ENCODE measurements at regions not wholly inside any gene's neighbourhood (a gene's known extent, or its start where the extent isn't known, plus 50 kb on each side); places are given as distances from the start of the nearest gene placed in this dataset.
"Not testable (repeated sequence)": the region's sequence is repeated elsewhere in the genome, so short reads cannot be mapped to it uniquely, and the experiment has no call there.

DNA sequence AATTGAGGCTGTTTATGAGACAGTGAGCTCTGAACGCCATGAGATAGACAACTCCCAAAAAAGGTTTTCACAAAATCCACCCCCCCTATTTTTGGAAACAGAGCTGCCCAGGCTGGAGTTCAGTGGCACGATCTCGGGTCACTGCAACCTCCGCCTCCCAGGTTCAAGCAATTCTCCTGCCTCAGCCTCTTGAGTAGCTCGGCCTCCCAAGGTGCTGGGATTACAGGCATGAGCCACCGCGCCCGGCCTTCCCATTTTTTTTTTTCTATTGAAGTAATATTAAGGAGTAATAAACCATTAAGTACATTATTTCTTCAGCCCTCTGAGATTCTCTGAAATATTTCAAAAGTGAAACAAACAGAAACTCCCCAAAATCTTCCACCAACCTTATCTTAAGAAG, 252.8 kb upstream of the NETO1 start:
- Histone ChIP-seq H3K27ac (ENCODE audit: low read depth) (no peak overlapping the region), H3K36me3 (ENCODE audit: insufficient read depth) (no peaks in the 10 kb centered on the region), H3K4me1 (ENCODE audit: insufficient read depth) (no peaks in the 10 kb centered on the region), H3K4me3 (ENCODE audit: low read depth, low read length) (no peak overlapping the region)
- WGBS = 93% methylated on average over 8 of the region's 8 CpGs
- DNase-seq (ENCODE audit: extremely low spot score) = no peak

DNA sequence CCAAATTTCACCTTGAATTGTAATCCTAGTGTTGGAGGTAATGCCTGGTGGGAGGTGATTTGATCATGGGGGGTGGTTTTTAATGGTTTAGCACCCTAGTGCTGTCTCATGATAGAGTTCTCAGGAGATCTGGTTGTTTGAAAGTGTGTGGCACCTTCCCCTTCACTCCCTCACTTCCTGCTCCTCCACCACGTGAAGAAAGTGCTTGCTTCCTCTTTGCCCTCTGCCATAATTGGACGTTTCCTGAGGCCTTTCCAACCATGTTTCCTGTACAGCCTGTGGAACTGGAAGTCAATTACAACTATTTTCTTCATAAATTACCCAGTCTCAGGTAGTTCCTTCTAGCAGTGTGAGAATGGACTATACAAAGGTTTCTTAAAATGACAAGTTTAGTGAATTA, 251.8 kb upstream of the NETO1 start:
- H3K4me3 ChIP-seq (ENCODE audit: low read depth, low read length) = no peak overlapping the region
- no peak overlapping the region for H3K27ac ChIP-seq (ENCODE audit: low read depth)
- no peaks in the 10 kb centered on the region for H3K4me1 ChIP-seq (ENCODE audit: insufficient read depth)
- no peak for DNase-seq (ENCODE audit: extremely low spot score)
- 45% methylated on average over 2 of the region's 2 CpGs for WGBS
- H3K36me3 ChIP-seq (ENCODE audit: insufficient read depth) = no peaks in the 10 kb centered on the region

DNA sequence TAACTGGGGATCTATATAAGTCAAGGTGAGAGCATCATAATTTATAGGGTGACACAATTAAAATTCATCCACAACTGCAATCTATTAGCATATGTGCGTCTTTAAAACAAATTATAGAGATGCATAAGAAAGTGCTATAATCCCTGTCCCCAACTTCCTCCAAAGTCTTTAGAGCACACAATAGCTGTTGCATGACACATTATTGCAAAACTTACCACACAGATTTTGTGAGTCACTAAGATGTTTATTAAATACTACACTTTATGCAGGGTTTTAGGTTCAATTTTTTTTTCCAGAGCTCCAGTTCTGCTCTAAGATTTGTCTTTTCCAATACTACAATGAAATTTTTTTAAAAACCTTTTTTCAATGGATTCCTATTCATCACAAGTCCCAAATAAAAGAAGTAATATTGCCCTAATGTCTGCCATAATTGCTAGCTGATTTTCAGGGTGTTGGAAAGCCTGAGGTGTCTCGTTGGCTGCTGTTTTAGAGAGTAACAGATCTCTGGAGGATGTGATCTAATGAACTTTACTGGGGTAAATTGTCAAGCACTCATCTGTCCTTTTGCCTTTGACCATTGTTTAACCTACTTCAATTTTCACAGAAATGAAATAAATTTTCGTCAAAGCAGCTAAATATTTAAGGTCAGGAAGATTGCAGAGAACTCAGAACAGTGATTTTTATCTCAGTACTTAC, 250.5 kb upstream of the NETO1 start:
- Histone ChIP-seq H3K4me3 (ENCODE audit: low read depth, low read length) (no peak overlapping the region), H3K4me1 (ENCODE audit: insufficient read depth) (no peaks in the 10 kb centered on the region)
- WGBS = 74% methylated on average over 3 of the region's 3 CpGs

DNA sequence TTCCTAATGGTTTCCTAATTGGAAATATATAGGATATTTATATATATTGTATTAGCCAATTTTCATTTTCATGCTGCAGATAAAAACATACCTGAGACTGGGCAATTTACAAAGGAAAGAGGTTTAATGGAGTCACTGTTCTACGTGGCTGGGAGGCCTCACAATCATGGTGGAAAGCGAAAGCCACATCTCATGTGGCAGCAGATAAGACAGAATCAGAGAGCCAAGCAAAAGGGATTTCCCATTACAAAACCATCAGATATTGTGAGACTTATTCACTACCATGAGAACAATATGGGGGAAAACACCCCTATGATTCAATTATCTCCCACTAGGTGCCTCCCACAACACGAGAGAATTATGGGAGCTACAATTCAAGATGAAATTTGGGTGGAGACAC, 242.5 kb upstream of the NETO1 start:
- WGBS = 73% methylated on average over 3 of the region's 3 CpGs
- H3K4me3 ChIP-seq (ENCODE audit: low read depth, low read length) = no peak overlapping the region
- H3K27ac ChIP-seq (ENCODE audit: low read depth) = no peak overlapping the region
- DNase-seq (ENCODE audit: extremely low spot score) = no peak
- H3K4me1 ChIP-seq (ENCODE audit: insufficient read depth) = no peaks in the 10 kb centered on the region
- no peaks in the 10 kb centered on the region for H3K36me3 ChIP-seq (ENCODE audit: insufficient read depth)

More for the DNA sequence above, 250.5 kb upstream of the NETO1 start:
- no peak for DNase-seq (ENCODE audit: extremely low spot score)
- no peaks in the 10 kb centered on the region for H3K36me3 ChIP-seq (ENCODE audit: insufficient read depth)
- no peak overlapping the region for H3K27ac ChIP-seq (ENCODE audit: low read depth)

DNA sequence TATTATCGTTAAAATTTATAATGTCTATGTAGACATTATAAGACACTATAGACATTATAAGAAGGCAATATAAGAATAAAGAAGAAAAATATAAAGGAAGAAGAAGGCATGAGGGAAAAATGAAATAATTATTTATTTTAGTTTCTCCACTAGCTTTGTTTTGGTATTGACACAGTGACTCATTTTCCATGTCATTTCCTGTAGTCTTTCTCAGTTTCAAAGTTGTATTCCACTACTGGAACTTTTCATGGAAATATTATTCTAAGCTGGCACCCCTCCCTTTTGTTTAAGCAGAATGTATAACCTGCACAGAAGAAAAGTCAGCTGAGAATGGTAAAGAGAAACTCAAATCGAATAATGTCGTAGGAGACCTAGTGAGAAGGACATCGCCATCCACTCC, 234.2 kb upstream of the NETO1 start:
- 94% methylated on average over 4 of the region's 4 CpGs for WGBS
- H3K27ac ChIP-seq (ENCODE audit: low read depth) = no peak overlapping the region
- no peaks in the 10 kb centered on the region for H3K36me3 ChIP-seq (ENCODE audit: insufficient read depth)
- no peak for DNase-seq (ENCODE audit: extremely low spot score)
- no peak overlapping the region for H3K4me3 ChIP-seq (ENCODE audit: low read depth, low read length)
- H3K4me1 ChIP-seq (ENCODE audit: insufficient read depth) = no peaks in the 10 kb centered on the region

DNA sequence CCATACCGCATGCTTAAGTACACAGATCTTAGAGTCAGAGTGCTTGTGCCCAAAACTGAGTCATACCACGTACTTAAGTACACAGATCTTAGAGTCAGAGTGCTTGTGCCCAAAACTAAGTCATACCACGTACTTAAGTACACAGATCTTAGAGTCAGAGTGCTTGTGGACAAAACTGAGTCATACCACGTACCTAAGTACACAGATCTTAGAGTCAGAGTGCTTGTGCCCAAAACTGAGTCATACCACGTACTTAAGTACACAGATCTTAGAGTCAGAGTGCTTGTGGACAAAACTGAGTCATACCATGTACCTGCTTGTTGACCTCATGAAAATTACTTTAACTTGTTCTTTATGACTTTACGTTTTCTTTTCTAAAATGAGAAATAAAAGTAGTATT, 233.7 kb upstream of the NETO1 start:
- H3K4me3 ChIP-seq (ENCODE audit: low read depth, low read length); H3K36me3 ChIP-seq (ENCODE audit: insufficient read depth); H3K27ac ChIP-seq (ENCODE audit: low read depth); H3K4me1 ChIP-seq (ENCODE audit: insufficient read depth); DNase-seq (ENCODE audit: extremely low spot score): not testable (repeated sequence)
- 80% methylated on average over 6 of the region's 6 CpGs for WGBS

DNA sequence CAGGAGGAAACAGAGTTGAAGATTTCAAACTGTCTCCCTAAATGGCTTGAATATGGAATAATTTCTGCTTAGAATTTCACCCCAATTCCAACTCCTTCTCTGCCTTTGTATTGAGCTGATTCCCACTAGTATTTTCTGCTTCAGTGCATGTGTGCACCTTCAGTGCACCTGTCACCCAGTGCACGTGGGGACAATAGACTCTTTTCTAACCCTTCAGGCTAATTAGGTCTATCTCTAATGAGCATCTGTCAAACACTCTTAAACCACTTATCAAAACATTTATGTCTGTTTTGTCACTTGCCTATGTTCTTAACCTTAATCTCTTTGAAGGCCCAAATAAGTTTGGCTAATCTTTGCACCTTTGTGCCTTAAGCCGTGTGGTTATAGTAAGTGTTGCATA, 232.0 kb upstream of the NETO1 start:
- DNase-seq (ENCODE audit: extremely low spot score) = no peak
- 78% methylated on average over 2 of the region's 2 CpGs for WGBS
- Histone ChIP-seq H3K4me3 (ENCODE audit: low read depth, low read length) (no peak overlapping the region), H3K36me3 (ENCODE audit: insufficient read depth) (no peaks in the 10 kb centered on the region), H3K4me1 (ENCODE audit: insufficient read depth) (no peaks in the 10 kb centered on the region), H3K27ac (ENCODE audit: low read depth) (no peak overlapping the region)

DNA sequence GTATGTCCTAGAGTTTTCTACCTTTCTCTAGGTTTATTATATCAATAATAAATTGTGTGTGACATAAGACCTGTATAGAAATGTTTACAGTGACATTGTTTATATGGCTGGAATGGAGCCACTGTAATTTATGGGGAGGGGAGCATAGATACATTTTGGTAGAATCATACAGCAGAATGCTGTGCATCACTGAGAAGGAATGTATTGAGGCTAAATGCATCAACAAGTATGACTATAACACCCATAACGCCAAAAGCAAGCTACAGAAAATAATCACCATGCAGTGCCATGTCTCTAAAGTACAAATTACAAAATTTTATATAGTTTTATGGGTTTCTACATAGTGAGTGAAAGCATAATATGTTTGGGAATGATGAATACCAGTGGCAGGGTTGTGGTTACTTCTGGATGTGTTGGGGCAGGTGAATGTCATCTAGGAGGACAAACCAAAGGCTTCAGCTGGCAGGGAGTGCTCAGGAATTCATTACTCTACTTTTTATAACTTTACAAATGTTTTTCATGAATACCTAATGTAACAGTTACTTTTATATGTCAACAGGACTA, 226.0 kb upstream of the NETO1 start:
- no peaks in the 10 kb centered on the region for H3K4me1 ChIP-seq (ENCODE audit: insufficient read depth)
- no peak for DNase-seq (ENCODE audit: extremely low spot score)
- H3K27ac ChIP-seq (ENCODE audit: low read depth) = no peak overlapping the region
- H3K36me3 ChIP-seq (ENCODE audit: insufficient read depth) = no peaks in the 10 kb centered on the region
- no peak overlapping the region for H3K4me3 ChIP-seq (ENCODE audit: low read depth, low read length)
- 56% methylated on average over 1 of the region's 1 CpG for WGBS

DNA sequence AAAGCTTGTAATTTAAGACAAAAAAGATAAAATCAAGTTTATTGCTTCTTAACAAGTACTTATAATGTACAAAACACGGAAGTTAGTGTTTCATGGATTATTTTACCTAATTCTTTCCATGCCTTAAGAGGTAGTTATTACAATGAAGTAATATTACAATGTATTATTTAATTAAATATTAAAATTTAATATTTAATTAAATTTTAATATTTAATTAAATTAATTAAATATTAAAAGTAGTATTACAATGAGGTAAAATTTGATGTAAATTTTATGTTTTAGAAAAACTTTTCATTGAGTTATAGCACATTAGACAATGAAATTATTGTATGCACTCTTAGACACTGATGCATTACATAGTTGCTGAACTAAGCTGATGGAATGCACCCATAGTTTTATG, 220.7 kb upstream of the NETO1 start:
- no peak overlapping the region for H3K4me3 ChIP-seq (ENCODE audit: low read depth, low read length)
- H3K27ac ChIP-seq (ENCODE audit: low read depth) = no peak overlapping the region
- H3K4me1 ChIP-seq (ENCODE audit: insufficient read depth) = no peaks in the 10 kb centered on the region
- no peaks in the 10 kb centered on the region for H3K36me3 ChIP-seq (ENCODE audit: insufficient read depth)
- no peak for DNase-seq (ENCODE audit: extremely low spot score)
- WGBS = 74% methylated on average over 1 of the region's 1 CpG

DNA sequence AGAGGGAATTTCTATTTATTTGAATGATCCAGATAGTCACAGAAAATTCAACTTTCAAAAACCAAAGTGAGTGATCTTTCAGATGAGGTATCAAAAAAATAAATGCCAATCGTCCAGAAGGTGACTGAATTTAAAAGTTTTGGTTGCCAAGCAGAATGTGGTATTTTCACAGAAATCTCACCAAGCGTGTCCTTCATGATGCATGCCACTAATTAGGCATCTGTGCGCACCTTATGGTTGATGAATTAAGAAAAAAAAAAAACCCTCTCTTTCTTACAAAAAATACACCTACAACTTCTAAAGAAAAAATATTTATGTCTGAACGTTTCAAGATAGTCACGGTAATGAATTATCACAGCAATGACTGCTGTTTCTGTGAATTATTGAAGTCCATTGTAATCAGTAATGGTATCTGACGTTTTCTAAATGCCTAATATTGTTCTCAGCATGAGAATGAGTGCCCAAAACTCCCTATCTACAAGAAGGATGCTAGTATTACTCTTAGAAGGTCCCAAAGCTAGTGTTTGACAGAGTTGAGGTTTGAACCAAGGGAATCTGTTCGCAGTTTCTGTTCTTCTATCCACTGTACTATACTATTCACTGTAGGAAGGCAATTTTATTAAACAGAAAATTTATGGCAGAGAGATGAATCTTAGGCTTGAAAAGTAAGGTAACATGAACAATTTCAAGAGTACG, 219.6 kb upstream of the NETO1 start:
- H3K36me3 ChIP-seq (ENCODE audit: insufficient read depth) = no peaks in the 10 kb centered on the region
- 77% methylated on average over 8 of the region's 8 CpGs for WGBS
- H3K4me3 ChIP-seq (ENCODE audit: low read depth, low read length) = no peak overlapping the region
- DNase-seq (ENCODE audit: extremely low spot score) = no peak
- no peaks in the 10 kb centered on the region for H3K4me1 ChIP-seq (ENCODE audit: insufficient read depth)
- H3K27ac ChIP-seq (ENCODE audit: low read depth) = no peak overlapping the region

DNA sequence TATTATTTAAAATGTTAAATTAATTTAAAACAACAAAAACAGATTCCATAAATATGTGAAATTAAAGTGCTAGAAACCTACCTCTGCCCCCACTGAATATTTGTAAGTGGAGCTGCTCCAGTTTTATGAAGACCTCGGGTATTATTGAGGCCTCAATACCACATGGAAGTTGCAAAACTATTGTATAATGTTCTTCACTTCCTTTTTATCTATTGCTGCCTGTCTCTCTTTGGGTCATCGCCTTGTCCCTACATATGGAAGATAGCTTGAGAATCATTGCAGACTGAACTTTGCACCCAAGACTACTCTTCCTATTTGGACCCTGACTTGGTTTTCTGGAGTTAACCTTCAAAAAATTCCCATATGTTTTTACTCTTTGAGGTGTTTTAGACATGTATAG, 212.1 kb upstream of the NETO1 start:
- Histone ChIP-seq H3K4me3 (ENCODE audit: low read depth, low read length) (no peak overlapping the region), H3K27ac (ENCODE audit: low read depth) (no peak overlapping the region), H3K36me3 (ENCODE audit: insufficient read depth) (no peaks in the 10 kb centered on the region), H3K4me1 (ENCODE audit: insufficient read depth) (no peaks in the 10 kb centered on the region)
- no peak for DNase-seq (ENCODE audit: extremely low spot score)
- WGBS = 82% methylated on average over 2 of the region's 2 CpGs

DNA sequence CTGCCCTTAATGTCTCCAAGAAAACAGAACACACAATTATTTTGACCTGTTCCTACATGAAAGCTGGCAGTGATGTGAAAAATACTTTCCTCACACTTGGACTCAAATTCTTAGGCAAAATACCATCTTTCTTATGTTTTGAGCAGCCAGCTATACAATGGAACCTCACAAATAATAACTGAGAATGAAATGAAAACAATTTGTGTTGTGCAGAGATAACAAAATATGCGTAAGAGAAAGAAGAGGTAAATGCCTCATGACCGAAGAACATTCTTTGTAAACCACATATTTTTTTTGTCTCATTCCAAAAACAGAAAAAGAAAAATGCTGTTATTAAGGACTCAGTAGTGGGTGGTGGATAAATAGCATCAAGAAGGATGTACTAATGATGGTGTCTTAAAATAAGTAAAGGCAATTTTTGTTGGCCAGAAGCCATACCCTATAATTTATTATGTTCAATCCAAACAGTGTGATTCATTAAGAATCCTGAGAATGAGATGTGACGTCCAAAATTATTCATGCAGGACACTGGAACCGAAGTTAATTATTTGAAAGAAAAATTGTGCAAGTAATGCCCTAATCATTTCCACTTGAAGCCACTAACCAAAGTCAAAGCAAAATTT, 193.0 kb upstream of the NETO1 start:
- Histone ChIP-seq H3K27ac (ENCODE audit: low read depth) (no peak overlapping the region), H3K36me3 (ENCODE audit: insufficient read depth) (no peaks in the 10 kb centered on the region), H3K4me3 (ENCODE audit: low read depth, low read length) (no peak overlapping the region), H3K4me1 (ENCODE audit: insufficient read depth) (no peaks in the 10 kb centered on the region)
- 63% methylated on average over 4 of the region's 4 CpGs for WGBS
- no peak for DNase-seq (ENCODE audit: extremely low spot score)

DNA sequence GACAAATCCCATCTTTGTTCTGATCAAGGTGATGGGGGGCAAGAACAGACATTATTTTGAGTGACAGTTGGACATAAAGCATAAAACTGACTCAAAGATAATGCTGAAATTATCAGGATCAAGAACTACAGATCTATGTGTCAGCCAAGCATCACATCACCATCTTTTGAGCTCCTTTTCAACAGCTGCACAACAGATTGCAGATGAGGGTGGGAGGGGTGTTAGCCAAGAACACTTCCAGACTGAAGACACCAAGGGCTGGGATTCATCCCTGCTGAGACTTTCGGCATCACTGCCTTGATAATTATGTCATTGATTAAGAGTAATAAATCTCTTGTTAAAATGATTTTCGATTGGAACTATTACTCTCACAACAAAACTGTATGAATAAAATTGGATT, 191.5 kb upstream of the NETO1 start:
- no peaks in the 10 kb centered on the region for H3K36me3 ChIP-seq (ENCODE audit: insufficient read depth)
- H3K27ac ChIP-seq (ENCODE audit: low read depth) = no peak overlapping the region
- H3K4me3 ChIP-seq (ENCODE audit: low read depth, low read length) = no peak overlapping the region
- 52% methylated on average over 2 of the region's 2 CpGs for WGBS
- H3K4me1 ChIP-seq (ENCODE audit: insufficient read depth) = no peaks in the 10 kb centered on the region
- DNase-seq (ENCODE audit: extremely low spot score) = no peak

DNA sequence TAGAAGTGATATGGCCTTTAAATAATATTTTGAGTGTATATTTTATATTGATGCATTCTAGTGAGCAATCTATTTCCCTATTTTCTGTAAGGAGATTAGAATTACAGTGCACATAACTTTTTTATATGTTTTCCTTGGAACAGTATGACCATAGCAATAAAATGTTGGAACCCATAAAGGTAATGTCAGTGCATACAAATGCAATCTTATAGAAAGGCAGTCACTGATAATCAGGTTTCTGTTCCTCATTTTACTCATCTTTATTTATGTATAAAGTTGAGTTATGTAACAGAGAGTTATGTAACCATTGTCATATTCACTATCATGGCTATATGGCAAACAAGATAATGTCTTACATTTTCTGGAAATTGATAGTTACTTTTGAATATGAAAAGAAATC, 179.9 kb upstream of the NETO1 start:
- no peaks in the 10 kb centered on the region for H3K4me1 ChIP-seq (ENCODE audit: insufficient read depth)
- no peak overlapping the region for H3K4me3 ChIP-seq (ENCODE audit: low read depth, low read length)
- H3K27ac ChIP-seq (ENCODE audit: low read depth) = no peak overlapping the region
- DNase-seq (ENCODE audit: extremely low spot score) = no peak
- no peaks in the 10 kb centered on the region for H3K36me3 ChIP-seq (ENCODE audit: insufficient read depth)
